ENCODE measurements at regions not wholly inside any gene's neighbourhood (a gene's known extent, or its start where the extent isn't known, plus 50 kb on each side); places are given as distances from the start of the nearest gene placed in this dataset.
"Not testable (repeated sequence)": the region's sequence is repeated elsewhere in the genome, so short reads cannot be mapped to it uniquely, and the experiment has no call there.

- no peak overlapping the region for H3K4me3 ChIP-seq (ENCODE audit: low read depth, low read length)
- TF ChIP-seq MYC (IDR thresholded peaks at IDR 0.05; ENCODE audit: low read depth, low read length), result no peak
- no peak for TF ChIP-seq CTCF (IDR thresholded peaks at IDR 0.05; ENCODE audit: low read depth, low read length)
- TF ChIP-seq, protein P1, sequence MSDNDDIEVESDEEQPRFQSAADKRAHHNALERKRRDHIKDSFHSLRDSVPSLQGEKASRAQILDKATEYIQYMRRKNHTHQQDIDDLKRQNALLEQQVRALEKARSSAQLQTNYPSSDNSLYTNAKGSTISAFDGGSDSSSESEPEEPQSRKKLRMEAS (IDR thresholded peaks at IDR 0.05; ENCODE audit: low read depth, low read length), result no peak
- TF ChIP-seq POLR2A (IDR thresholded peaks at IDR 0.05; ENCODE audit: extremely low read depth, insufficient read length), result no peak
- DNase-seq (ENCODE audit: low read depth), result no peak
Measured at GRCh38 chr13:67914535-67914934, 684.4 kb upstream of the PCDH9 start.

DNA sequence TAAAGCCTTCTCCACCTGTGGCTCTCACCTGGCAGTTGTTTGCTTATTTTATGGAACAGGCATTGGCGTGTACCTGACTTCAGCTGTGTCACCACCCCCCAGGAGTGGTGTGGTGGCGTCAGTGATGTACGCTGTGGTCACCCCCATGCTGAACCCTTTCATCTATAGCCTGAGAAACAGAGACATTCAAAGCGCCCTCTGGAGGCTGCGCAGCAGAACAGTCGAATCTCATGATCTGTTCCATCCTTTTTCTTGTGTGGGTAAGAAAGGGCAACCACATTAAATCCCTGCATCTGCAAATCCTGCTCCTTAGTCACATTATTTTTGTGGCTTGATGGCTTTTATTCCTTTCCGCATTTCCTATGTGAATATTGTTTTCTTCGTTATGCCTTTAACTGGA lies 672.8 kb upstream of the PCDH9 start:
- not testable (repeated sequence) for DNase-seq (ENCODE audit: low read depth)
- peak; percentile 14 for TF ChIP-seq CTCF (IDR thresholded peaks at IDR 0.05; ENCODE audit: low read depth, low read length)

DNA sequence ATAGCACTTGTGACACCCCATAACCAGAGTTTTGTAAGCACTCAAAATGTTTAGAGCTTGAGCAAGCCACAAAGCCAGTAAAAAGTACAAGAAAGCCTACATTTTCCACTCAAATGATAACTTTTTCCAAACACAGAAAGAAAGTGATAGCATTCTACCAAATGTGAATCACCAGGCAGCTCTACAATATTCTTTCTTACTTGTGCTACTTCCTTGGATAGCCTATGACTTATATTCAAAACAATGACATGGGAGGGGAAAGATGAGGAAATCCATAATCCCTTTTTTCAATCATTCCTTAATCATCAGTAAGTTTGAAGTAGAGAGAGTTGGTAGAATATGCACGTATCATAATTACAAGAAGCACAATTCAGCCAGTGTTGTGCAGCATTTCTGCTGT lies 650.8 kb upstream of the PCDH9 start:
- no peak overlapping the region for H3K4me3 ChIP-seq (ENCODE audit: low read depth, low read length)
- DNase-seq (ENCODE audit: low read depth), result no peak
- TF ChIP-seq, protein P1 (IDR thresholded peaks at IDR 0.05; ENCODE audit: low read depth, low read length), result no peak

More for the DNA sequence above, 672.8 kb upstream of the PCDH9 start:
- H3K4me3 ChIP-seq (ENCODE audit: low read depth, low read length), result not testable (repeated sequence)

DNA sequence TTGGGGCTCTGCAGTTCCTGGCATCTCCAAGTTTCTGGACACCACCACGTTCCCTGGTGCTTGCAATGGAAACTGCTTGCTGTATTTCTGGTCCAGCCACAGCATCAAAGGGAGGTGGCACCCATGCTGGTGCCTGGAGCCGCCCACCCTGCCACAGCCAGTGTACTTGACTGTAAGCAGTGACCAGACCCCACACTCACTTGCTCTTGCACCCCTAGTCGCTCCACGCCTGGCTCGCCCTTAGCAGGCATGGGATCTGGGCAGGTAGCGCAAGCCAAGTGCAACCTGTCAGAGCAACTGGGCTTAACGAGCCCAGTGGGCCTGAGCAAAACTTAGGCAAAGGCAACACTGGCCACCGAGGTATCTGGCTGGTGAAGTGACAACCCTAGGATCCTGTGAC lies 648.2 kb upstream of the PCDH9 start:
- H3K4me3 ChIP-seq (ENCODE audit: low read depth, low read length), result no peak overlapping the region
- DNase-seq (ENCODE audit: low read depth), result no peak
- TF ChIP-seq POLR2A (IDR thresholded peaks at IDR 0.05; ENCODE audit: extremely low read depth, insufficient read length) (no peak), MYC (IDR thresholded peaks at IDR 0.05; ENCODE audit: low read depth, low read length) (no peak), CTCF (IDR thresholded peaks at IDR 0.05; ENCODE audit: low read depth, low read length) (no peak)
- TF ChIP-seq, protein P1 (IDR thresholded peaks at IDR 0.05; ENCODE audit: low read depth, low read length), result no peak

DNA sequence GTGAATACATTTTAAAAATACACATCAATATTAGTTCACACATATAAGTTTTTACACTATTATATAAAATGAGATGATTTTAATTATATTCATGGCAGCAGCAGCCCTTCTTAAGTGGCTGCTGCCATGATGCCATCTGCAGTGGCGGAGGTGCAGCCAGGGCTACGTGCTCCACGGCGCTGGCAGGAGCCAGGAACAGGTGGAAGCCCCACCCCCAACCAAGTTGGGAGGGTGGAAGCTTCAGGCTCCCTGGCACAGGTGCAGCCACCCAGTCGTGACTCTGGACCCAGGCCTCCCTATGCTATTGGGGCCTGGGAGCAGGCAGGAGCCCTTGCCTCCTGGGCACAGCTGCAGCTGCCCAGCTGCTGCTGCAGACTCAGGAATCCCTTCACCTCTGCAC lies 646.9 kb upstream of the PCDH9 start:
- DNase-seq (ENCODE audit: low read depth), result no peak
- H3K4me3 ChIP-seq (ENCODE audit: low read depth, low read length), result no peak overlapping the region
- no peak for TF ChIP-seq POLR2A (IDR thresholded peaks at IDR 0.05; ENCODE audit: extremely low read depth, insufficient read length)
- no peak for TF ChIP-seq MYC (IDR thresholded peaks at IDR 0.05; ENCODE audit: low read depth, low read length)
- no peak for TF ChIP-seq CTCF (IDR thresholded peaks at IDR 0.05; ENCODE audit: low read depth, low read length)

DNA sequence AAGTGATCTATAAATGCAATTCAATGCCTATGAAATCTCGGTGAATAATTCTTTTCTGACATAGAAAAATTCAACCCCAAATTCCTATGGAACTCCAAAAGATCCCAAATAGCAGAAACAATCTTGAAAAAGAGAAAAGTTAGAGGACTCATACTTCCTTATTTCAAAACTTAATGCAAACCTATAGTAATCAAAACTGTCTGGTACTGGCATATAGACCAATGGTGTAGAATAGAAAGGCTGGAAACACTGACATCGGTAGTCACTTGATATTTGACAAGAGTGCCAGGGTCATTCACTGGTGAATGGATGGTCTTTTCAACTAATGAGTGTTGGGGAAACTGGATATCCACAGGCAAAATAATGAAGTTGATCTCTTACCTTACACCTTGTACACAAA lies 637.1 kb upstream of the PCDH9 start:
- TF ChIP-seq POLR2A (IDR thresholded peaks at IDR 0.05; ENCODE audit: extremely low read depth, insufficient read length), result no peak
- no peak for TF ChIP-seq MYC (IDR thresholded peaks at IDR 0.05; ENCODE audit: low read depth, low read length)
- TF ChIP-seq, protein P1 (IDR thresholded peaks at IDR 0.05; ENCODE audit: low read depth, low read length), result no peak
- TF ChIP-seq CTCF (IDR thresholded peaks at IDR 0.05; ENCODE audit: low read depth, low read length), result no peak
- DNase-seq (ENCODE audit: low read depth), result no peak
- H3K4me3 ChIP-seq (ENCODE audit: low read depth, low read length), result no peak overlapping the region
